Neural cell (in vitro differentiated cells): ENCODE measurements at regions not wholly inside any gene's neighbourhood (a gene's known extent, or its start where the extent isn't known, plus 50 kb on each side); places are given as distances from the start of the nearest gene placed in this dataset.

ENCODE experiments used
- CTCF ChIP-seq: fragments of 450-650 bp; IDR thresholded peaks from 2 replicates; pipeline ENCODE4 v1.5.1; 2014; ENCODE audit warnings: antibody characterized with exemption, mild to moderate bottlenecking, moderate library complexity; ENCODE audit not compliant: poor library complexity, severe bottlenecking
- EP300 ChIP-seq: fragments of 450-650 bp; conservative IDR thresholded peaks from 2 replicates; pipeline ENCODE4 v1.6.1; 2014; ENCODE audit warnings: antibody characterized with exemption, mild to moderate bottlenecking, moderate library complexity; ENCODE audit not compliant: poor library complexity, severe bottlenecking
- EZH2 ChIP-seq: fragments of 200-600, 300-800 bp; shearing (Covaris generic), sonication (generic); IDR thresholded peaks from 2 replicates; pipeline ENCODE4 v1.6.1; 2014; ENCODE audit warnings: antibody characterized with exemption, low read length, borderline replicate concordance, mild to moderate bottlenecking; ENCODE audit not compliant: insufficient read depth, poor library complexity, severe bottlenecking
- MXI1 ChIP-seq: fragments of 450-650 bp; conservative IDR thresholded peaks from 2 replicates; pipeline ENCODE4 v1.6.1; 2014; ENCODE audit warnings: antibody characterized with exemption, mild to moderate bottlenecking; ENCODE audit not compliant: poor library complexity, severe bottlenecking
- POLR2AphosphoS5 ChIP-seq: IDR thresholded peaks from 2 replicates; pipeline ENCODE4 v1.6.1; 2012
- TAF1 ChIP-seq: IDR thresholded peaks from 2 replicates; pipeline ENCODE4 v1.6.1; 2012; ENCODE audit warnings: low read depth
- TF ChIP-seq, protein P1 (sequence below): IDR thresholded peaks from 2 replicates; pipeline ENCODE4 v1.6.1; 2012; ENCODE audit warnings: borderline replicate concordance

GRCh38 chr6:85192596-85192995 is 257.3 kb upstream of the NT5E start:
- TF ChIP-seq EP300 (no peak), CTCF (no peak), EZH2 (no peak), TAF1 (no peak), MXI1 (no peak), POLR2AphosphoS5 (no peak)
- TF ChIP-seq, protein P1, sequence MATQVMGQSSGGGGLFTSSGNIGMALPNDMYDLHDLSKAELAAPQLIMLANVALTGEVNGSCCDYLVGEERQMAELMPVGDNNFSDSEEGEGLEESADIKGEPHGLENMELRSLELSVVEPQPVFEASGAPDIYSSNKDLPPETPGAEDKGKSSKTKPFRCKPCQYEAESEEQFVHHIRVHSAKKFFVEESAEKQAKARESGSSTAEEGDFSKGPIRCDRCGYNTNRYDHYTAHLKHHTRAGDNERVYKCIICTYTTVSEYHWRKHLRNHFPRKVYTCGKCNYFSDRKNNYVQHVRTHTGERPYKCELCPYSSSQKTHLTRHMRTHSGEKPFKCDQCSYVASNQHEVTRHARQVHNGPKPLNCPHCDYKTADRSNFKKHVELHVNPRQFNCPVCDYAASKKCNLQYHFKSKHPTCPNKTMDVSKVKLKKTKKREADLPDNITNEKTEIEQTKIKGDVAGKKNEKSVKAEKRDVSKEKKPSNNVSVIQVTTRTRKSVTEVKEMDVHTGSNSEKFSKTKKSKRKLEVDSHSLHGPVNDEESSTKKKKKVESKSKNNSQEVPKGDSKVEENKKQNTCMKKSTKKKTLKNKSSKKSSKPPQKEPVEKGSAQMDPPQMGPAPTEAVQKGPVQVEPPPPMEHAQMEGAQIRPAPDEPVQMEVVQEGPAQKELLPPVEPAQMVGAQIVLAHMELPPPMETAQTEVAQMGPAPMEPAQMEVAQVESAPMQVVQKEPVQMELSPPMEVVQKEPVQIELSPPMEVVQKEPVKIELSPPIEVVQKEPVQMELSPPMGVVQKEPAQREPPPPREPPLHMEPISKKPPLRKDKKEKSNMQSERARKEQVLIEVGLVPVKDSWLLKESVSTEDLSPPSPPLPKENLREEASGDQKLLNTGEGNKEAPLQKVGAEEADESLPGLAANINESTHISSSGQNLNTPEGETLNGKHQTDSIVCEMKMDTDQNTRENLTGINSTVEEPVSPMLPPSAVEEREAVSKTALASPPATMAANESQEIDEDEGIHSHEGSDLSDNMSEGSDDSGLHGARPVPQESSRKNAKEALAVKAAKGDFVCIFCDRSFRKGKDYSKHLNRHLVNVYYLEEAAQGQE, result no peak
